Breast epithelium (tissue), 3 donors: ENCODE measurements at regions not wholly inside any gene's neighbourhood (a gene's known extent, or its start where the extent isn't known, plus 50 kb on each side); places are given as distances from the start of the nearest gene placed in this dataset.

Source experiments
- POLR2A ChIP-seq: fragments of 450-650 bp; IDR thresholded peaks from one replicate; pipeline ENCODE4 v1.6.1; 2016; ENCODE audit warnings: antibody characterized with exemption, mild to moderate bottlenecking, moderate library complexity
- POLR2AphosphoS5 ChIP-seq, 3 donors: sonication (generic); formaldehyde crosslinking; IDR thresholded peaks; one replicate each; pipeline ENCODE4 v1.6.1; 2017; ENCODE audit warnings: antibody characterized with exemption in 3 of 3

DNA sequence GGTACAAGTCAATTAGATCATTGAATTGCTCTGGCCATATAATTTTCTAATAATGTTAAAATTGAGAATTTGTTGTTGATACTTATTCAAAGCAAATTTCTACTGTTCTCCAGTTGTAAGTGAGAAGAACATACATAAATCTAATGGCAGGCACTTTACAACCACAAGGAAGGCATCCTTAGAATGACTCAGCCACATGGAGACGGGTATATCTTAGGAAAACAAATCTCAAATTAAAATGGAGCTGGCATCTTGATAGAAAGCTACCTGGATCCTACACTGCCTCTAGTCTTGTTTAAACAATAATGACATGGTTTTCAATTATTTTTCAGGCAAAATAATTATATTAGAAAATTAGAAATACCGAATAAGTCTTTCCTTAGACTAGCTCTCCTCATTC lies 1183.7 kb upstream of the SORCS1 start:
- no peak for TF ChIP-seq POLR2A
- TF ChIP-seq POLR2AphosphoS5 (IDR thresholded peaks at IDR 0.05), result no peak
